ENCODE measurements at regions not wholly inside any gene's neighbourhood (a gene's known extent, or its start where the extent isn't known, plus 50 kb on each side); places are given as distances from the start of the nearest gene placed in this dataset.

- TF ChIP-seq, protein P1, sequence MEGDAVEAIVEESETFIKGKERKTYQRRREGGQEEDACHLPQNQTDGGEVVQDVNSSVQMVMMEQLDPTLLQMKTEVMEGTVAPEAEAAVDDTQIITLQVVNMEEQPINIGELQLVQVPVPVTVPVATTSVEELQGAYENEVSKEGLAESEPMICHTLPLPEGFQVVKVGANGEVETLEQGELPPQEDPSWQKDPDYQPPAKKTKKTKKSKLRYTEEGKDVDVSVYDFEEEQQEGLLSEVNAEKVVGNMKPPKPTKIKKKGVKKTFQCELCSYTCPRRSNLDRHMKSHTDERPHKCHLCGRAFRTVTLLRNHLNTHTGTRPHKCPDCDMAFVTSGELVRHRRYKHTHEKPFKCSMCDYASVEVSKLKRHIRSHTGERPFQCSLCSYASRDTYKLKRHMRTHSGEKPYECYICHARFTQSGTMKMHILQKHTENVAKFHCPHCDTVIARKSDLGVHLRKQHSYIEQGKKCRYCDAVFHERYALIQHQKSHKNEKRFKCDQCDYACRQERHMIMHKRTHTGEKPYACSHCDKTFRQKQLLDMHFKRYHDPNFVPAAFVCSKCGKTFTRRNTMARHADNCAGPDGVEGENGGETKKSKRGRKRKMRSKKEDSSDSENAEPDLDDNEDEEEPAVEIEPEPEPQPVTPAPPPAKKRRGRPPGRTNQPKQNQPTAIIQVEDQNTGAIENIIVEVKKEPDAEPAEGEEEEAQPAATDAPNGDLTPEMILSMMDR (IDR thresholded peaks at IDR 0.05): no peak
- TF ChIP-seq POLR2A (IDR thresholded peaks at IDR 0.05): no peak
Measured at GRCh38 chr17:53314521-53314920, 508.2 kb upstream of the KIF2B start.

Data from esophagus squamous epithelium (tissue), 4 donors.